C4-2B (cell line): ENCODE measurements at regions not wholly inside any gene's neighbourhood (a gene's known extent, or its start where the extent isn't known, plus 50 kb on each side); places are given as distances from the start of the nearest gene placed in this dataset.

Experiments
- H3K27ac ChIP-seq: fragments of 450-650 bp; 2 replicates; pipeline ENCODE4 v1.5.1; 2017
- ZFX ChIP-seq: fragments of 450-650 bp; IDR thresholded peaks from 2 replicates; pipeline ENCODE4 v1.6.1; 2017
- TF ChIP-seq, protein P1 (sequence below): fragments of 450-650 bp; conservative IDR thresholded peaks from 2 replicates; pipeline ENCODE4 v1.5.1; 2017; ENCODE audit warnings: mild to moderate bottlenecking

DNA sequence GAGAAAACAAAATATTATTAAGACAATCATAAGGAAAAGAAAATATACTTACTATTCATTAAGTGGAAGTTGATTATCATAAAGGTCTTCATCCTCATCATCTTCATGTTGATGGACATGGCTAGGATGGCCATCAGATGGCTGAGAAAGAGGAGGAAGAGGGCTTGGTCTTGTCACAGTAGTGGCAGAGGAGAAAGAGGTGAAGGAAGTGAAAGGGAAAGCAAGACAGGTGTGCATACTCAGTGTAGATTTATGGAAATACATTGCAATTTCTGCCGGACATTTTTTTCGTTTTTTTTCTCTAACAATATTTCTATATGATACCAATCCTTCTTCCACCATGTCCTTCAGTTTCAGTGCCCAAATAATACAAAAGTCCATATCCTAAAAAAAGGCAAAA lies 1409.8 kb downstream of the PCDH7 start:
- TF ChIP-seq, protein P1, sequence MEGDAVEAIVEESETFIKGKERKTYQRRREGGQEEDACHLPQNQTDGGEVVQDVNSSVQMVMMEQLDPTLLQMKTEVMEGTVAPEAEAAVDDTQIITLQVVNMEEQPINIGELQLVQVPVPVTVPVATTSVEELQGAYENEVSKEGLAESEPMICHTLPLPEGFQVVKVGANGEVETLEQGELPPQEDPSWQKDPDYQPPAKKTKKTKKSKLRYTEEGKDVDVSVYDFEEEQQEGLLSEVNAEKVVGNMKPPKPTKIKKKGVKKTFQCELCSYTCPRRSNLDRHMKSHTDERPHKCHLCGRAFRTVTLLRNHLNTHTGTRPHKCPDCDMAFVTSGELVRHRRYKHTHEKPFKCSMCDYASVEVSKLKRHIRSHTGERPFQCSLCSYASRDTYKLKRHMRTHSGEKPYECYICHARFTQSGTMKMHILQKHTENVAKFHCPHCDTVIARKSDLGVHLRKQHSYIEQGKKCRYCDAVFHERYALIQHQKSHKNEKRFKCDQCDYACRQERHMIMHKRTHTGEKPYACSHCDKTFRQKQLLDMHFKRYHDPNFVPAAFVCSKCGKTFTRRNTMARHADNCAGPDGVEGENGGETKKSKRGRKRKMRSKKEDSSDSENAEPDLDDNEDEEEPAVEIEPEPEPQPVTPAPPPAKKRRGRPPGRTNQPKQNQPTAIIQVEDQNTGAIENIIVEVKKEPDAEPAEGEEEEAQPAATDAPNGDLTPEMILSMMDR: no peak
- no peak for TF ChIP-seq ZFX
- no peak overlapping the region for H3K27ac ChIP-seq

GRCh38 chr4:32133141-32133540 lies 1413.0 kb downstream of the PCDH7 start:
- no peak for TF ChIP-seq ZFX
- TF ChIP-seq, protein P1: no peak
- H3K27ac ChIP-seq: no peak overlapping the region

- no peak for TF ChIP-seq ZFX
- TF ChIP-seq, protein P1: no peak
Observed at GRCh38 chr4:32133734-32134133, 1413.6 kb downstream of the PCDH7 start.

DNA sequence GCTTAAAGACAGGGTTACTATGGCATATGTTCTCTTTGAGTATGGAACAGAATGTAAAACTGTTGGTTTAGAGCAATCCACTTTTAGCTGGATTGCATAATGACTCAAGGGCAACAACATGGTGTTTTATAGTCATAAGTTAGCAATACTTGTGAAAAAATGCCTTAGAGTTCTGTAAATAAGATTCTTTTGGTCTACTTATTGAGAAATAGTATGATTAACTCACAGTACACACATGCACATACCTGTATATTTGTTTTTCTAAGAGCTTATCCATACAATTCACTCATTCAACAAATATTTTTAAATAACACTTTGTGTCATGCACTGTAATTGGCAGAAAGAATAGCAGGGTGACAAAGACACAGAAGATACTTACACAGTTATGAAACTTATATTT lies 1415.5 kb downstream of the PCDH7 start:
- no peak overlapping the region for H3K27ac ChIP-seq
- TF ChIP-seq ZFX: no peak

More at GRCh38 chr4:32133734-32134133, 1413.6 kb downstream of the PCDH7 start:
- no peak overlapping the region for H3K27ac ChIP-seq

GRCh38 chr4:32136081-32136787 lies 1416.1 kb downstream of the PCDH7 start:
- H3K27ac ChIP-seq: no peak overlapping the region
- TF ChIP-seq, protein P1: no peak; the same call in 1 of the 2 replicates
- TF ChIP-seq ZFX: no peak

- no peak for TF ChIP-seq ZFX
- TF ChIP-seq, protein P1: no peak
- H3K27ac ChIP-seq: no peak overlapping the region
Observed at GRCh38 chr4:32140636-32141035, 1420.5 kb downstream of the PCDH7 start.

DNA sequence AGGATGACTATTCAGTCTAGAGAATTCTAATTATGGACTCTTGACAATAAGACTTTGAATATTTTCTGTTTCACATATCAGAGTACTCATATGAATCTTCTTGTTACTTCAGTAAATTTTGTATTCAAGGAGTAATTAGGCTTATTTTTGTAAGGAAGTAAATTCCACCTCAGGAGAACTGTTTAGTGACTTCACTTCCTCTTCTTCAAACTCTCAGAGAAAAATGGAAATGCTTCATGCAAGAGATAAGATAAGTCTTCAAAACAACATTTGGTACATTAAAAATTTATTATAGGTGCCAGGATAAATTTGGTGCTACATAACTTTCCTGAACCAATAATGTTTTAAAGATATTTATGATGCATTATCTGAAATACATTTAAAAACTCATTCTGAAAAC lies 1421.9 kb downstream of the PCDH7 start:
- no peak for TF ChIP-seq ZFX
- TF ChIP-seq, protein P1: no peak
- no peak overlapping the region for H3K27ac ChIP-seq

- no peak overlapping the region for H3K27ac ChIP-seq
Observed at GRCh38 chr4:32145987-32146386, 1425.8 kb downstream of the PCDH7 start.

More at GRCh38 chr4:32145987-32146386, 1425.8 kb downstream of the PCDH7 start:
- TF ChIP-seq, protein P1: no peak
- TF ChIP-seq ZFX: no peak
